ENCODE measurements at regions not wholly inside any gene's neighbourhood (a gene's known extent, or its start where the extent isn't known, plus 50 kb on each side); places are given as distances from the start of the nearest gene placed in this dataset.
"Not testable (repeated sequence)": the region's sequence is repeated elsewhere in the genome, so short reads cannot be mapped to it uniquely, and the experiment has no call there.

- TF ChIP-seq, protein P1, sequence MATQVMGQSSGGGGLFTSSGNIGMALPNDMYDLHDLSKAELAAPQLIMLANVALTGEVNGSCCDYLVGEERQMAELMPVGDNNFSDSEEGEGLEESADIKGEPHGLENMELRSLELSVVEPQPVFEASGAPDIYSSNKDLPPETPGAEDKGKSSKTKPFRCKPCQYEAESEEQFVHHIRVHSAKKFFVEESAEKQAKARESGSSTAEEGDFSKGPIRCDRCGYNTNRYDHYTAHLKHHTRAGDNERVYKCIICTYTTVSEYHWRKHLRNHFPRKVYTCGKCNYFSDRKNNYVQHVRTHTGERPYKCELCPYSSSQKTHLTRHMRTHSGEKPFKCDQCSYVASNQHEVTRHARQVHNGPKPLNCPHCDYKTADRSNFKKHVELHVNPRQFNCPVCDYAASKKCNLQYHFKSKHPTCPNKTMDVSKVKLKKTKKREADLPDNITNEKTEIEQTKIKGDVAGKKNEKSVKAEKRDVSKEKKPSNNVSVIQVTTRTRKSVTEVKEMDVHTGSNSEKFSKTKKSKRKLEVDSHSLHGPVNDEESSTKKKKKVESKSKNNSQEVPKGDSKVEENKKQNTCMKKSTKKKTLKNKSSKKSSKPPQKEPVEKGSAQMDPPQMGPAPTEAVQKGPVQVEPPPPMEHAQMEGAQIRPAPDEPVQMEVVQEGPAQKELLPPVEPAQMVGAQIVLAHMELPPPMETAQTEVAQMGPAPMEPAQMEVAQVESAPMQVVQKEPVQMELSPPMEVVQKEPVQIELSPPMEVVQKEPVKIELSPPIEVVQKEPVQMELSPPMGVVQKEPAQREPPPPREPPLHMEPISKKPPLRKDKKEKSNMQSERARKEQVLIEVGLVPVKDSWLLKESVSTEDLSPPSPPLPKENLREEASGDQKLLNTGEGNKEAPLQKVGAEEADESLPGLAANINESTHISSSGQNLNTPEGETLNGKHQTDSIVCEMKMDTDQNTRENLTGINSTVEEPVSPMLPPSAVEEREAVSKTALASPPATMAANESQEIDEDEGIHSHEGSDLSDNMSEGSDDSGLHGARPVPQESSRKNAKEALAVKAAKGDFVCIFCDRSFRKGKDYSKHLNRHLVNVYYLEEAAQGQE (IDR thresholded peaks at IDR 0.05; ENCODE audit: low read depth, low read length), result not testable (repeated sequence)
- TF ChIP-seq YY1 (IDR thresholded peaks at IDR 0.05; ENCODE audit: low read depth); CTCF (IDR thresholded peaks at IDR 0.05); POLR2AphosphoS5 (IDR thresholded peaks at IDR 0.05; ENCODE audit: low read depth, low read length); TAF1 (IDR thresholded peaks at IDR 0.05; ENCODE audit: borderline replicate concordance, low read depth, low read length); GABPA (IDR thresholded peaks at IDR 0.05; ENCODE audit: low read depth); EZH2phosphoT487 (IDR thresholded peaks at IDR 0.05; ENCODE audit: borderline replicate concordance, low read depth); RXRA (IDR thresholded peaks at IDR 0.05; ENCODE audit: borderline replicate concordance, low read depth); RCOR1 (IDR thresholded peaks at IDR 0.05; ENCODE audit: low read length): not testable (repeated sequence)
Measured at GRCh38 chr7:65791788-65792187, 81.1 kb upstream of the VKORC1L1 start.

Data from SK-N-SH (cell line).